Transverse colon (tissue), 4 donors: ENCODE measurements at regions not wholly inside any gene's neighbourhood (a gene's known extent, or its start where the extent isn't known, plus 50 kb on each side); places are given as distances from the start of the nearest gene placed in this dataset.

Experiments used
- DNase-seq: peaks from one replicate; pipeline ENCODE4 v3.0.0-alpha.2; 2019
- H3K27ac ChIP-seq, 4 donors: fragments of 200-600 bp; sonication (generic); 2 replicates each; pipeline ENCODE4 v1.5.1; 2016 to 2018; ENCODE audit warnings: inconsistent platforms in 4 of 4
- H3K27me3 ChIP-seq: fragments of 200-600 bp; sonication (generic); 2 replicates; pipeline ENCODE4 v1.5.1; 2017; ENCODE audit warnings: inconsistent platforms
- H3K36me3 ChIP-seq, 4 donors: fragments of 200-600 bp; sonication (generic); 2 replicates each; pipeline ENCODE4 v1.5.1; 2017 to 2019; ENCODE audit warnings: inconsistent platforms in 4 of 4
- H3K4me1 ChIP-seq, 4 donors: fragments of 200-600 bp; sonication (generic); 2 replicates each; pipeline ENCODE4 v1.5.1; 2017 to 2020; ENCODE audit warnings: inconsistent platforms in 4 of 4
- H3K4me3 ChIP-seq, 4 donors: fragments of 200-600 bp; sonication (generic); 1 replicate in 1 of 4; 2 replicates in 3 of 4; pipeline versions ENCODE4 v1.5.1 to v1.6.1; 2017 to 2019; ENCODE audit warnings: inconsistent platforms in 4 of 4
- H3K9me3 ChIP-seq, 2 donors: fragments of 200-600 bp; sonication (generic); 2 replicates each; pipeline ENCODE4 v1.5.1; 2017 to 2019; ENCODE audit warnings: inconsistent platforms in 2 of 2
- EP300 ChIP-seq: sonication (generic); formaldehyde crosslinking; IDR thresholded peaks from one replicate; pipeline ENCODE4 v1.6.1; 2017; ENCODE audit warnings: antibody characterized with exemption, low read depth
- POLR2A ChIP-seq: fragments of 450-650 bp; IDR thresholded peaks from one replicate; pipeline ENCODE4 v1.6.1; 2016; ENCODE audit warnings: antibody characterized with exemption, mild to moderate bottlenecking, moderate library complexity
- POLR2AphosphoS5 ChIP-seq, 3 donors: sonication (generic); formaldehyde crosslinking; IDR thresholded peaks; one replicate each; pipeline ENCODE4 v1.6.1; 2016; ENCODE audit warnings: antibody characterized with exemption in 3 of 3
- WGBS, 2 donors: methylation state at CpG; one replicate each; pipeline ENCODE4 v1.1.5; 2018; ENCODE audit warnings: low coverage in 1 of 2; 5-methylcytosine and 5-hydroxymethylcytosine counted together
- in situ Hi-C, 4 donors: fragments of 200-750 bp; cut with MboI; loops; one replicate each; pipeline versions ENCODE4 v1.15.0 to v1.15.1; 2017; ENCODE audit warnings: low sequenced_read_pairs in 3 of 4, low pct_ligation_motif_present in 1 of 4, low pct_unique_long_range_greater_than_20kb in 1 of 4
- intact Hi-C: fragments of 100-400 bp; cut with DNase I; formaldehyde crosslinking; loops from one replicate; pipeline ENCODE4 v1.15.1; 2023; ENCODE audit warnings: low total_unique reads
- small RNA-seq, 4 donors: library from RNA; depleted of rRNA; stranded (forward); fragments of <200 nt; gene quantifications; one replicate each; pipeline ENCODE3, GENCODE V24; 2016
- TF ChIP-seq, protein P1 (sequence below), 5 experiments: fragments of 200-600 bp in 3 of 5; fragments of 450-650 bp in 2 of 5; sonication (generic) in 3 of 5; IDR thresholded peaks; 1 replicate in 2 of 5; 2 replicates in 3 of 5; pipeline ENCODE4 v1.5.1; 2016 to 2017; ENCODE audit warnings: antibody characterized with exemption in 5 of 5, inconsistent platforms in 3 of 5, mild to moderate bottlenecking in 2 of 5, moderate library complexity in 1 of 5

DNA sequence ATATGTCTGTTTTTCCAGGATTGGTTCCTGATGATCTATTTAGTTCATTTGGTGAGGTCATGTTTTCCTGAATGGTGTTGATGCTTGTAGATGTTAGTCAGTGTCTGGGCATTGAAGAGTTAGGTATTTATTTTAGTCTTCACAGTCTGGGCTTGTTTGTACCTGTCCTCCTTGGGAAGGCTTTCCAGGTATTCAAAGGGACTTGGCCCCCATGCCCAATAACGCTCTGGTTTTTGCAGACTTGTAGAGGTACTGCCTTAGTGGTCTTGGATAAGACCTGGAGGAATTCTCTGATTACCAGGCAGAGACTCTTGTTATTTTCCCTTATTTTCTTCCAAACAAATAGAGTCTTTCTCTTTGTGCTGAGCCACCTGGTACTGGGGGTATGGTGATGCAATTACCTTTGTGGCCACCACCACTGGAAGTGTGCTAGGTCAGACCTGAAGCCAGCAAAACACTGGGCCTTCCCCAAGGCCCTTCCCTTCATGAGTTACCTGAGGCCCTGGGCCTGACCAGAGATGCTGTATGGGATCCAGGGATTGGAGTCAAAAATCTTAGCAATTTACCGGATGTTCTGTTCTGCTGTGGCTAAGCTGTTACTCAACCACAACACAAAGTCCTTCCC, 63.3 kb upstream of the RXFP1 start:
- Histone ChIP-seq H3K27me3 (no peaks in the 10 kb centered on the region), H3K4me1 (no peaks in the 10 kb centered on the region), H3K36me3 (no peaks in the 10 kb centered on the region), H3K4me3 (no peak overlapping the region), H3K9me3 (no peaks in the 10 kb centered on the region), H3K27ac (no peak overlapping the region)
- no peak for TF ChIP-seq EP300
- TF ChIP-seq, protein P1, sequence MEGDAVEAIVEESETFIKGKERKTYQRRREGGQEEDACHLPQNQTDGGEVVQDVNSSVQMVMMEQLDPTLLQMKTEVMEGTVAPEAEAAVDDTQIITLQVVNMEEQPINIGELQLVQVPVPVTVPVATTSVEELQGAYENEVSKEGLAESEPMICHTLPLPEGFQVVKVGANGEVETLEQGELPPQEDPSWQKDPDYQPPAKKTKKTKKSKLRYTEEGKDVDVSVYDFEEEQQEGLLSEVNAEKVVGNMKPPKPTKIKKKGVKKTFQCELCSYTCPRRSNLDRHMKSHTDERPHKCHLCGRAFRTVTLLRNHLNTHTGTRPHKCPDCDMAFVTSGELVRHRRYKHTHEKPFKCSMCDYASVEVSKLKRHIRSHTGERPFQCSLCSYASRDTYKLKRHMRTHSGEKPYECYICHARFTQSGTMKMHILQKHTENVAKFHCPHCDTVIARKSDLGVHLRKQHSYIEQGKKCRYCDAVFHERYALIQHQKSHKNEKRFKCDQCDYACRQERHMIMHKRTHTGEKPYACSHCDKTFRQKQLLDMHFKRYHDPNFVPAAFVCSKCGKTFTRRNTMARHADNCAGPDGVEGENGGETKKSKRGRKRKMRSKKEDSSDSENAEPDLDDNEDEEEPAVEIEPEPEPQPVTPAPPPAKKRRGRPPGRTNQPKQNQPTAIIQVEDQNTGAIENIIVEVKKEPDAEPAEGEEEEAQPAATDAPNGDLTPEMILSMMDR (IDR thresholded peaks at IDR 0.05), result no peak
- intact Hi-C loops, result no loop called here
- 89% methylated on average over 2 of the region's 2 CpGs; no CpG with 5 or more reads in 1 of the 2 donors for WGBS, 2 donors
- in situ Hi-C loops, result no loop called here
- DNase-seq, result no peak

DNA sequence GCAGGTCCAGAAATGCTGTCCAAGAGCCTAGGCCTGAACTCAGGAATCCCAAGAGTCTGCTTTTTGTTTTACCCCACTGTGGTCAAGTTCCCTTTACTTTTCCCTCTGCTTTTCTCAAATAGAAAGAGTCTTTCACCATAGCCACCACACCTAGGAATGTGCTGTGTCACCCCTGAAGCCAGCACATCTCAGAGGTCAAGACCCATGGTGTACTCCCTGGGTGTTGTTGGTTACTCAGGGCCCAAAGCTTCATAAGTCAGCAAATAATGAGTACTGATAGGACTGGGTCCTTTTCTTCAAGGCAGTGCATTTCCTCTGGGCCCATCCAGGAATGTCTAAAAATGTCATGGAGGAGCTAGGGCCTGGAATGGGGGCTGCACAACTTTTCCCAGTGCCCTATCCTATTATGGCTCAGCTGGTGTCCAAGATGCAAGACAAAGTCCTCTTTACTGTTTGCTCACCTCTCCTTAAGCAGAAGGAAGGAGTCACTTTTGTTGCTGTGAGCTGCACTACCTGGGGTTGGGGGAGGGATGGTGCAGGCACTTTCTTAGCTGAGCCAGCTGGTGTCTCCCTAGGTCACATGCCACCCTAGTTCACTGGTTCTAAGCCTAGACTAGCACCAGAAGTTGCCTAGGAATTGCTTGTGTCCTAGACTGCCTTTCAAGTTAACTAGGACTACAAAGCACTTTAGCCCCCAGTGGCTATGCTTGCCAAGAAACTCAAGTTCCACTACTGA, 62.4 kb upstream of the RXFP1 start:
- no peaks in the 10 kb centered on the region for H3K27me3 ChIP-seq
- DNase-seq, result no peak
- TF ChIP-seq, protein P1 (IDR thresholded peaks at IDR 0.05), result no peak
- no peak for TF ChIP-seq EP300
- TF ChIP-seq POLR2A, result no peak
- no peak for TF ChIP-seq POLR2AphosphoS5 (IDR thresholded peaks at IDR 0.05)
- H3K4me3 ChIP-seq, result no peak overlapping the region
- intact Hi-C loops, result no loop called here
- in situ Hi-C loops, result no loop called here
- no peaks in the 10 kb centered on the region for H3K4me1 ChIP-seq
- H3K9me3 ChIP-seq, result no peaks in the 10 kb centered on the region
- H3K36me3 ChIP-seq, result no peaks in the 10 kb centered on the region
- no peak overlapping the region for H3K27ac ChIP-seq

DNA sequence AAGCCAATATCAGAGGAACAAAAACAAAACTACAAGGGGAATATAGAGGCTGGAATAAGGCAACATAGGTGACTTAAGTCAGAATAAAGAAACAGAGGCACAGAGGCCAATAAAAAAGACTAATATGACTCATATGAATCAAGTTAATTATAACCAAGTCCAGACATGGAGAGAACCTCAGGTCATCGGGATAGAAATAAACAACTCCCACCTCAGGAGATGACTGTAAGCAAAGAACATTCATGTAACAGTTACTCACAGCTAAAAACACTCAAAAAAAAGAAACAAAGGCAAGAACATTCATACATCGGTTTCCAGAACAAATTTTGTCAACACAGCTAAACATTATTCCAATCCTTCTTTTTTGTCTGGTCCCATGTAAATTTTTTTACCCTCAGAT, 60.3 kb upstream of the RXFP1 start:
- 63 to 65% methylated on average over 2 of the region's 2 CpGs for WGBS, 2 donors
- intact Hi-C loops (no loop called here), in situ Hi-C loops (no loop called here)
- no peak for DNase-seq
- TF ChIP-seq, protein P1 (IDR thresholded peaks at IDR 0.05), result no peak
- TF ChIP-seq POLR2AphosphoS5 (IDR thresholded peaks at IDR 0.05), result no peak
- no peak for TF ChIP-seq EP300
- no peak for TF ChIP-seq POLR2A
- no peaks in the 10 kb centered on the region for H3K4me1 ChIP-seq
- H3K4me3 ChIP-seq, result no peak overlapping the region
- H3K9me3 ChIP-seq, result no peaks in the 10 kb centered on the region
- H3K27me3 ChIP-seq, result no peaks in the 10 kb centered on the region
- no peaks in the 10 kb centered on the region for H3K36me3 ChIP-seq
- no peak overlapping the region for H3K27ac ChIP-seq

DNA sequence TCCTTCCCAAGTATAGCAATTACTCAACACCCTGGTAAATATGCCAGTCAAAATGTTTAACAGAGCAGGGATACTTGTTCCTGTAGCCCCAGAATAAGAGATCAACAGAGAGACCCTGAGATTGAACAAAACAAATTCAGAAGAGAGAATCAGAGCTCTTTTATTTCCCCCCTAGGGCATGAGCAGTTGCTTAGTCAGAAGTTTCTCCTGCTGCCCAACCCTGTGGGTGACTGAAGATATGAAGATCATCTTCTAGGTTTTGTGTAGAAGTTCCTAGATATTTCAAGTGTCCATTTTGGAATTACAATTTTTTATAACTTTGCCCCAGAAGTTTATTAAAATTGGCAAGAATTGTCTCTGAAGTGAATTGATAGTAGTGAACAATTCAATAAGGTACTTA, 59.1 kb upstream of the RXFP1 start:
- H3K4me1 ChIP-seq, result no peaks in the 10 kb centered on the region
- H3K27ac ChIP-seq, result no peak overlapping the region
- H3K9me3 ChIP-seq, result no peaks in the 10 kb centered on the region
- H3K4me3 ChIP-seq, result no peak overlapping the region
- intact Hi-C loops, result no loop called here
- DNase-seq, result no peak
- no peaks in the 10 kb centered on the region for H3K36me3 ChIP-seq
- in situ Hi-C loops, result no loop called here
- no peak for TF ChIP-seq POLR2A
- TF ChIP-seq, protein P1 (IDR thresholded peaks at IDR 0.05), result no peak
- TF ChIP-seq POLR2AphosphoS5 (IDR thresholded peaks at IDR 0.05), result no peak
- no peak for TF ChIP-seq EP300
- no peaks in the 10 kb centered on the region for H3K27me3 ChIP-seq

Small RNA genes in the stretch of these regions (small RNA-seq; reads per million reads assigned to genes)
- 0 reads per million in 4 donors for gene RNU4-79P
